ENCODE measurements at regions not wholly inside any gene's neighbourhood (a gene's known extent, or its start where the extent isn't known, plus 50 kb on each side); places are given as distances from the start of the nearest gene placed in this dataset.

GRCh38 chr5:74306845-74307244 lies 333.7 kb downstream of the ENC1 start:
- peaks cover 7% of the 10 kb centered on the region; the same call in 1 of the 2 replicates for H3K4me1 ChIP-seq (ENCODE audit: low read length)
- no peaks in the 10 kb centered on the region for H3K27me3 ChIP-seq (replicated peaks; ENCODE audit: insufficient read depth, low read length)
- H3K36me3 ChIP-seq (replicated peaks; ENCODE audit: insufficient read depth, low read length), result no peaks in the 10 kb centered on the region
- H2AFZ ChIP-seq (ENCODE audit: low read length), result no peak overlapping the region
- H4K20me1 ChIP-seq (ENCODE audit: insufficient read depth, low read length), result no peaks in the 10 kb centered on the region
- no peaks in the 10 kb centered on the region for H3K9me2 ChIP-seq (replicated peaks; ENCODE audit: insufficient read depth, low read length)
- H3K4me2 ChIP-seq (ENCODE audit: low read depth, low read length), result no peak overlapping the region
- no peak overlapping the region for H3K4me3 ChIP-seq (ENCODE audit: low read length)
- no peak overlapping the region for H3K27ac ChIP-seq (ENCODE audit: low read length)
- no peaks in the 10 kb centered on the region for H3K9me3 ChIP-seq (replicated peaks; ENCODE audit: insufficient read depth, low read length)
- H3K79me2 ChIP-seq (ENCODE audit: low read length), result no peaks in the 10 kb centered on the region
- TF ChIP-seq EZH2 (optimal IDR thresholded peaks at IDR 0.05; ENCODE audit: low read depth, low read length), result no peak
- no peak for TF ChIP-seq EZH2phosphoT487 (IDR thresholded peaks at IDR 0.05; ENCODE audit: low read length)
- TF ChIP-seq CTCF (IDR thresholded peaks at IDR 0.05; ENCODE audit: low read length), result no peak
- DNase-seq, result no peak
- no peak overlapping the region for H3K9ac ChIP-seq (ENCODE audit: low read length)
- no peaks in the 10 kb centered on the region for H3F3A ChIP-seq (ENCODE audit: insufficient read depth, low read length)

- Histone ChIP-seq H3K4me2 (ENCODE audit: low read depth, low read length) (no peak overlapping the region), H3K4me1 (ENCODE audit: low read length) (peaks cover 7% of the 10 kb centered on the region; the same call in 1 of the 2 replicates), H4K20me1 (ENCODE audit: insufficient read depth, low read length) (no peaks in the 10 kb centered on the region), H3F3A (ENCODE audit: insufficient read depth, low read length) (no peaks in the 10 kb centered on the region), H3K27me3 (replicated peaks; ENCODE audit: insufficient read depth, low read length) (no peaks in the 10 kb centered on the region), H3K9me3 (replicated peaks; ENCODE audit: insufficient read depth, low read length) (no peaks in the 10 kb centered on the region), H3K36me3 (replicated peaks; ENCODE audit: insufficient read depth, low read length) (no peaks in the 10 kb centered on the region), H2AFZ (ENCODE audit: low read length) (no peak overlapping the region), H3K9me2 (replicated peaks; ENCODE audit: insufficient read depth, low read length) (no peaks in the 10 kb centered on the region), H3K79me2 (ENCODE audit: low read length) (no peaks in the 10 kb centered on the region), H3K9ac (ENCODE audit: low read length) (no peak overlapping the region), H3K27ac (ENCODE audit: low read length) (no peak overlapping the region), H3K4me3 (ENCODE audit: low read length) (no peak overlapping the region)
- no peak for DNase-seq
- TF ChIP-seq CTCF (IDR thresholded peaks at IDR 0.05; ENCODE audit: low read length) (no peak), EZH2 (optimal IDR thresholded peaks at IDR 0.05; ENCODE audit: low read depth, low read length) (no peak), EZH2phosphoT487 (IDR thresholded peaks at IDR 0.05; ENCODE audit: low read length) (no peak)
These were observed 336.0 kb downstream of the ENC1 start for GRCh38 chr5:74304536-74304935.

- Histone ChIP-seq H3K9ac (ENCODE audit: low read length) (no peak overlapping the region), H2AFZ (ENCODE audit: low read length) (no peak overlapping the region), H3K9me2 (replicated peaks; ENCODE audit: insufficient read depth, low read length) (no peaks in the 10 kb centered on the region), H3K79me2 (ENCODE audit: low read length) (no peaks in the 10 kb centered on the region), H3K4me2 (ENCODE audit: low read depth, low read length) (no peak overlapping the region), H3K36me3 (replicated peaks; ENCODE audit: insufficient read depth, low read length) (no peaks in the 10 kb centered on the region), H3K27ac (ENCODE audit: low read length) (no peak overlapping the region), H3K4me1 (ENCODE audit: low read length) (0 out of 2 replicates have a peak, but pooled peaks cover 2% of the 10 kb centered on the region), H3F3A (ENCODE audit: insufficient read depth, low read length) (no peaks in the 10 kb centered on the region), H3K4me3 (ENCODE audit: low read length) (no peak overlapping the region), H4K20me1 (ENCODE audit: insufficient read depth, low read length) (no peaks in the 10 kb centered on the region), H3K27me3 (replicated peaks; ENCODE audit: insufficient read depth, low read length) (no peaks in the 10 kb centered on the region), H3K9me3 (replicated peaks; ENCODE audit: insufficient read depth, low read length) (no peaks in the 10 kb centered on the region)
- TF ChIP-seq CTCF (IDR thresholded peaks at IDR 0.05; ENCODE audit: low read length) (no peak), EZH2phosphoT487 (IDR thresholded peaks at IDR 0.05; ENCODE audit: low read length) (no peak), EZH2 (optimal IDR thresholded peaks at IDR 0.05; ENCODE audit: low read depth, low read length) (no peak)
- DNase-seq, result no peak
These were observed 336.9 kb downstream of the ENC1 start for GRCh38 chr5:74303578-74303977.
